Ascending aorta (tissue), 2 donors: ENCODE measurements at regions not wholly inside any gene's neighbourhood (a gene's known extent, or its start where the extent isn't known, plus 50 kb on each side); places are given as distances from the start of the nearest gene placed in this dataset.
"Not testable (repeated sequence)": the region's sequence is repeated elsewhere in the genome, so short reads cannot be mapped to it uniquely, and the experiment has no call there.

Experiments
- DNase-seq, 2 donors: peaks; one replicate each; pipeline ENCODE4 v3.0.0-alpha.2; 2019; ENCODE audit warnings: low spot score in 2 of 2
- H3K27ac ChIP-seq, 2 donors: fragments of 200-600 bp; sonication (generic); one replicate each; pipeline ENCODE4 v1.5.1; 2016 to 2017; ENCODE audit warnings: mild to moderate bottlenecking in 1 of 2
- H3K27me3 ChIP-seq: fragments of 200-600 bp; sonication (generic); one replicate; pipeline ENCODE4 v1.5.1; 2017
- H3K36me3 ChIP-seq, 2 donors: fragments of 200-600 bp; sonication (generic); one replicate each; pipeline ENCODE4 v1.5.1; 2016
- H3K4me1 ChIP-seq, 2 donors: fragments of 200-600 bp; sonication (generic); one replicate each; pipeline ENCODE4 v1.5.1; 2016 to 2017; ENCODE audit warnings: mild to moderate bottlenecking in 1 of 2
- H3K4me3 ChIP-seq, 2 donors: fragments of 200-600 bp; sonication (generic); one replicate each; pipeline ENCODE4 v1.5.1; 2016 to 2017; ENCODE audit warnings: mild to moderate bottlenecking in 1 of 2
- H3K9me3 ChIP-seq, 2 donors: fragments of 200-600 bp; sonication (generic); one replicate each; pipeline ENCODE4 v1.5.1; 2016
- CTCF ChIP-seq, 3 experiments: fragments of 200-600 bp in 2 of 3; fragments of 450-650 bp in 1 of 3; sonication (generic) in 2 of 3; IDR thresholded peaks; one replicate each; pipeline ENCODE4 v1.5.1; 2016 to 2019; ENCODE audit warnings: antibody characterized with exemption in 3 of 3, mild to moderate bottlenecking in 1 of 3, moderate library complexity in 1 of 3
- intact Hi-C: fragments of 100-400 bp; cut with DNase I; formaldehyde crosslinking; loops from one replicate; pipeline ENCODE4 v1.15.1; 2023

DNA sequence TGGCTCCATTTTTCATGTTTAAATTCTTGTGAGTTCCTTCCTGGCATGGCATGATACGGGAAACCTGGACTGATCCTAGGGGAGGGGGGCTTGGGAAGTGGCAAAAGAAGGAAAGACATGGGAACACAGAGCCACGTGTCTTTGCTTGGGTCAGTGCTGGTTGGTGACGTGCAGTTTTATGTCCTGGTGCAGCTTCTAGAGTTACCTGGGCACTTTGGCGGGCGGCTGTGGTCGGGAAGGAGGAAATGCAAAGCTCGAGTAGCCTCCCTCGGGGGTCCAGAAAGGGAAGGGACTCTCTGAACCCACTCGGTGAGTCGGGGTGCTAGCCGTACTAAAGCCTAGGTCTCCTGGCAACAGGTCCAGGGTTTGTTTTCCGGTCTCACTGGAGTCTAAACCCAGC, 94.6 kb downstream of the APOB start:
- intact Hi-C loops = no loop called here
- Histone ChIP-seq H3K36me3 (no peaks in the 10 kb centered on the region), H3K4me3 (no peak overlapping the region), H3K4me1 (no peaks in the 10 kb centered on the region), H3K27me3 (no peaks in the 10 kb centered on the region), H3K27ac (no peak overlapping the region), H3K9me3 (no peaks in the 10 kb centered on the region)
- no peak for TF ChIP-seq CTCF (IDR thresholded peaks at IDR 0.05)
- DNase-seq = no peak

GRCh38 chr2:20946468-20946867, 97.4 kb downstream of the APOB start:
- no peaks in the 10 kb centered on the region for H3K36me3 ChIP-seq
- no peak for DNase-seq
- H3K27me3 ChIP-seq = no peaks in the 10 kb centered on the region
- no peak overlapping the region for H3K4me3 ChIP-seq
- no peaks in the 10 kb centered on the region for H3K9me3 ChIP-seq
- intact Hi-C loops = no loop called here
- TF ChIP-seq CTCF (IDR thresholded peaks at IDR 0.05) = no peak
- no peak overlapping the region for H3K27ac ChIP-seq
- H3K4me1 ChIP-seq = peaks cover 0 to 4% of the 10 kb centered on the region in 2 donors

GRCh38 chr2:20943721-20944120, 100.2 kb downstream of the APOB start:
- H3K4me1 ChIP-seq, H3K27ac ChIP-seq, H3K4me3 ChIP-seq, H3K27me3 ChIP-seq, DNase-seq, H3K9me3 ChIP-seq, intact Hi-C loops, H3K36me3 ChIP-seq: not testable (repeated sequence)

DNA sequence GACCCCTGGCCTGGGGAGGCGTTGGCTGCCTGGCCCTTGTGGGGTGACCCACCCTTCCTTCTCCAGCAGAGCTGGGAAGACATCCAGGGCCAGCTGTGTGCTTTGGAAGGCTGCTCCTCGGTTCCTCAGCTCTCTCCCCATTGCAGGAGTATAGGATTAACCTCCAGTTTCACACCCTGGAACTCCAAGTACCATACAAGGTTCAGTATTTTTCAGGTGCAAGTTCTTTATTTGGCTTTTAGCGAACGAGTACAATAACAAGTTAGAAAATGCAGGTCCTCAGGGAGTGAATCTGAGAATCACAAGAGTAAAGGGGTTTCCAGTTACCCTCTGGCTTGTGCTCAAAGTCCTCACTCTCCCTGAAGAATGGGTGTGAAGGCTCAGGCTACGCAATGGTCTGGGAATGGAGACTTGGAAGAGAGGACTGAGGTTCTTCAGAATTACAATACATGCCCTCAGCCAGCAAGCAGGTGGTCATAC, 101.2 kb downstream of the APOB start:
- intact Hi-C loops = no loop called here

DNA sequence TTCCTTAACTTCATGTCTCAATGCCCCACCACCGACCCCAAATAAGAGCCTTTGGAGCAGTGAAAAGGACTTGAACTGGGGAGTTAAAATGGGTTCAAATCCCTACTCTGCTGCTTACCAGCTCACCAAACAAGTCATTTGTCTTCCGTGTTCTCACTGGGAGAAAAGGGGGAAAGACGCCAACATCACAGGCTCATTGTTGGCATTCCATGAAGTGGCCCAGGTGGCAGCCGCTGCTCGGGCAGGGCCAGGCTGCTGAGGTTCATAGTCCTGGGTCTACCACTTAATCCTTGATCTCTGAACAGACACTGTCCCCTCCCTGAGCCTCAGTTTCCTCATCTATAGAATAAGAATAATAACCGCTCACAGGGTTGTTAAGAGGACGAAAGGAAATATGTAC, 103.0 kb downstream of the APOB start:
- Histone ChIP-seq H3K36me3 (no peaks in the 10 kb centered on the region), H3K4me1 (peaks cover 0 to 4% of the 10 kb centered on the region in 2 donors), H3K9me3 (no peaks in the 10 kb centered on the region), H3K27ac (no peak overlapping the region), H3K4me3 (no peak overlapping the region), H3K27me3 (no peaks in the 10 kb centered on the region)
- intact Hi-C loops = no loop called here
- no peak for TF ChIP-seq CTCF (IDR thresholded peaks at IDR 0.05)
- no peak for DNase-seq

More for the DNA sequence above, 101.2 kb downstream of the APOB start:
- H3K36me3 ChIP-seq = no peaks in the 10 kb centered on the region
- DNase-seq = no peak
- H3K27ac ChIP-seq = peak overlapping the region in 1 of 2 donors; percentile 1
- H3K27me3 ChIP-seq = no peaks in the 10 kb centered on the region
- H3K4me3 ChIP-seq = no peak overlapping the region
- peaks cover 0 to 4% of the 10 kb centered on the region in 2 donors for H3K4me1 ChIP-seq
- H3K9me3 ChIP-seq = no peaks in the 10 kb centered on the region
- no peak for TF ChIP-seq CTCF (IDR thresholded peaks at IDR 0.05)

DNA sequence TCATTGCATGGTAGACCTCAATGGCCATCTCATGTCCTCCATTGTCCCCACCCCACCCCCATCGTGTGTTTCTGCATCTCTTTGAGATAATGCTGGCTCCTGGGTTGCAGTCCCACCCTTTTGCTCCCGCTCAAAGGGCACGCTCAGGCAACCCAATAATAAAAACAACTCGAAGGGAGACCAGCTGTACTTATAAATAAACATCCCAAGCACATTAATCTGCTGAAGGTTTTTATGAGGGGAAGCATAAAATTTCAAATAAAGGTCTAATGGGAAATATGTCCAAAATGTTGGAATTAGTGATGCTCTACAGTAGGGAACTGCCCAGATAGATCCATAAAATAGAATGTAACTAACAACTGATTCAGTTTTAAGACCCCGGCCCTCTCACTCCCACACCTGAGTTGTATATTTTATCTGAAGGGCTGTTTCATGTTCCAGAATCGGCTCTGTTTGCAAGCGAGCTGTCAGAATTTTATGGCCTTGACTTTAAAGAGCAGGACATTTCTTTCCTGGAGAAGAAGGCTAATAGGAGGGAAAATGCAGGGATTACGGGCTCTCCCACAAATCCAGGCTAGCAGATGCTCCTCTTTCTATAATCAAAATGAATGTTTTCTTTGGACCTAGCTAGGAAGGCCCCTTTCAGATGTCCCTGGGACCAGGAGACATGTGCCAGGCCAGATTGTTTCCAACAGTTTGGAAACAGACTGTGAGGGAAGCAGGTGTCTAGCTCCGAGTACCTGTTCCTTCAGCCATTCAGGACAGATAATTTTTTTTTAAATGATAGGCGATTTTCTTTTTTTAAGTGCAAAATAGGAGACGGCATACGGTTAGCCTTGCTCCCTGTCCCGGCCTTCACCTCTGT, 103.7 kb downstream of the APOB start:
- intact Hi-C loops = no loop called here
- DNase-seq = no peak
- Histone ChIP-seq H3K27me3 (no peaks in the 10 kb centered on the region), H3K27ac (no peak overlapping the region), H3K9me3 (no peaks in the 10 kb centered on the region), H3K4me3 (no peak overlapping the region), H3K36me3 (no peaks in the 10 kb centered on the region), H3K4me1 (peaks cover 0 to 4% of the 10 kb centered on the region in 2 donors)
- no peak for TF ChIP-seq CTCF (IDR thresholded peaks at IDR 0.05)
